Left renal pelvis (tissue), 4 donors: ENCODE measurements at regions not wholly inside any gene's neighbourhood (a gene's known extent, or its start where the extent isn't known, plus 50 kb on each side); places are given as distances from the start of the nearest gene placed in this dataset.

Experiments
- DNase-seq, 4 donors: peaks; one replicate each; pipeline ENCODE4 v3.0.0-alpha.2; 2013; ENCODE audit warnings: low read depth in 4 of 4, low spot score in 3 of 4

- DNase-seq: no peak
Observed at GRCh38 chr17:62913991-62914570, 52.0 kb upstream of the TANC2 start.

DNA sequence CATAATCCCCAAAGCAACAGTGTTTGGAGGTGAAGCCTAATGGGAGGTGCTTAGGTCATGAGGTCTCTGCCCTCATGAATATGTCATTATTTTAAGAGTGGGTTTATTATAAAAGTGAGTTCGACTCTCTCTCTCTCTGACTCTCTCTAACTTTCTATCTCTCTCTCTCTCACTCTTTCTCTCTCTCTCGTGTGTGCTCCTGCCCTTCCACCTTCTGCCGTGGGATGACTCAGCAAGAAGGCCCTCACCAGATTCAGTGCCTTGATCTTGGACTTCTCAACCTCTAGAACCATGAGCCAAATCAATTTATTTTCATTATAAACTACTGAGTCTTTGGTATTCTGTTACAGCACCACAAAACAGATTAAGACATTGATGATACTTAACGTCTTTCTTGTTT lies 53.7 kb upstream of the TANC2 start:
- DNase-seq: no peak

DNA sequence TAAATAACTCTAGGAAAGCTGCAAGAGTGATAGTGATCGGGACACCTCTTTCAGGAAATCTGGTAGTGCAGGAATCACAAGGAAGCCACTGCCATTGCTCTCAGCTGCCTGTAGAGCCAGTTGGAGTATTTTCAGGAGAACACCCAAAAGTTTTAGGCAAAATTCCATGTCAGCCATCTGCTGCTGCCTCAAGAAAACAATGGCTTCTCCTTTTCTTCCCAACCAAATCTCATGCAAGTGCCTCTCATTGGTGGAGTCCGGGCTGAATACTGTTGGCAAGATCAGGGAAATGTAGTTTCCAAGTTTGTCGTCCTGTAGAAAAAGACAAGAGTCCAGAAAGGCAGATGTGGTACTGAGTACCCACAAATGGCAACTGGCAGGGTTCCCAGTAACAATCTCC lies 54.9 kb upstream of the TANC2 start:
- DNase-seq: no peak

DNA sequence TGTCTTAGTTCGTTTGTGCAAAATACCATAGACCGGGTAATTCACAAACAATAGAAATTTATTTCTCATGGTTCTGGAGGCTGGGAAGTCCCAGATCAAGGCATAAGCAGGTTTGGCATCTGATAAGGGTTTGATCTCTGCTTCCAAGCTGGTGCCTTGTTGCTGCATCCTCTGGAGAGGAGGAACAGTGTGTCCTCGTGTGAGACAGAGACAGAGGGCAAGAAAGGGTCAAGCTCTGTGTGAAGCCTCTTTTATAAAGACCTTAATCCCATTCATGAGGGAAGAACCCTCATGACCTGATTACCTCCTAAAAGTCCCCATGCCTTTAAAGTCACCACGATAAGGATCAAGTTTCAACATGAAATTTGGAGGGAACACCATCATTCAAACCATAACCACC lies 55.8 kb upstream of the TANC2 start:
- no peak for DNase-seq

GRCh38 chr17:62907961-62908360 lies 58.1 kb upstream of the TANC2 start:
- DNase-seq: no peak

- no peak for DNase-seq
Observed at GRCh38 chr17:62906881-62907280, 59.2 kb upstream of the TANC2 start.

GRCh38 chr17:62905233-62905632 lies 60.8 kb upstream of the TANC2 start:
- no peak for DNase-seq

DNA sequence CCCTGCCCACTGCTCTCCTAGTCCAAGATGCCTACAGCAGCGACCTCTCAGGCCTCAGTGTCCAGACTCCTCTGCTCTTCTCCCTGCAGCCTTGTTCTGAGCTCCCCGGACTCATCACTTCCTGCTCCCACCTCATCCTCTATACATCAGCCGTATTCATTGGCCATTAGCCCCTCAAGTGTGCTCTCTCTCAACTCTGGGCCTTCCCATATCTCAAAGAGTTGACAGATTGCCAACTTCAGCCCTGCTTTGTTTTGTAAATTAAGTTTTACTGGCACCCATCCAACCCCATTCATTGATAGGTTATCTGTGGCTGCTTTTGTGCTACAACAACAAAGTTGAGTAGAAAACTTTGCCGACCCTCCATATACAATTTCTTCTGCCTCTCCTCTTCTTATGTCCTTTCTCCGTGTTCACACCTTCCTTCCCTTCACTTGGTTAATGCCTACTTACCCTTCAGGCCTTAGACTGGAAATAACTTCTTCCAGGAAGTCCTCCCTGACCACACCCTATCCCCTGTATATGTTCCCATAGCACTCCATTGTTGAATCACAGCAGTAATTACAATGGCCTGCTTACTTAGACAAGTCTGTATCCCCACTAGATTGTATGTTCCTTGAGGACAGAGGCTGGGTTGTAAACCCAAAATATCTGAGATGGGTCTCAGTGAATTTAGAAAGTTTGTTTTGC lies 63.4 kb upstream of the TANC2 start:
- no peak for DNase-seq

- DNase-seq: no peak
Observed at GRCh38 chr17:62901544-62901943, 64.5 kb upstream of the TANC2 start.

GRCh38 chr17:62900096-62900495 lies 65.9 kb upstream of the TANC2 start:
- DNase-seq: no peak

- DNase-seq: peak in 1 of 4 donors; percentile 39
Observed at GRCh38 chr17:62899361-62899760, 66.7 kb upstream of the TANC2 start.

DNA sequence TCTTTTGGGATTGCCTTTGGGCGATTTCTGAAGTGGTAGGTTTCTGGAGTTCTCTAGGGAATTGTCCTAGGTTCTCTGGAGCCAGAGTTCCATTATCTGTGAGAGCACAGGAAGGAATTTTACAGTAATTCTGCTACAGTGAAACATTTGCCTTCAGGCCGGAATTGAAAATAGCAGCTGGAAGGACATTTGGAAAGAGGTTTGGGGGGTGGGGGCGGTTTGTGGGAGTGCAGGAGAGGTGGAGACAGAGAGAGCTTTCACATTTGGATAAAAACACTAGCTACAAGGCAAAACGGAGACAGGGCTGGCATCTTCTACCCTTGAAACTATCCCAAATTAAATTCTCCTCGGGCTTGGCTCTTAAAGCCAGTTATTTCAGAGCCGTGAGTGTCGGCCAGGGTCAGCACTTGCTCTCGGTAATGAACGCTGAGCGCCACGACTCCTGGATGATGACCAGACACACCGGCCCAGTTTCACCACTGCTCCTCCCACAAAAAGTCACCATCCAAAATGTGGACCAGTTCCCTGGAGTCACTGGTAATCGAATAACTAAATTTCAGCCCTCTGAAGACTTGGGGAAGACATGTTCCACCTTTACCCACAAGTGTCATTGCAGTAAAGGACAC lies 67.7 kb upstream of the TANC2 start:
- DNase-seq: no peak

- DNase-seq: no peak
Observed at GRCh38 chr17:62897706-62898105, 68.3 kb upstream of the TANC2 start.

GRCh38 chr17:62895320-62896301 lies 70.4 kb upstream of the TANC2 start:
- DNase-seq: no peak

- no peak for DNase-seq
Observed at GRCh38 chr17:62892870-62893338, 73.1 kb upstream of the TANC2 start.

DNA sequence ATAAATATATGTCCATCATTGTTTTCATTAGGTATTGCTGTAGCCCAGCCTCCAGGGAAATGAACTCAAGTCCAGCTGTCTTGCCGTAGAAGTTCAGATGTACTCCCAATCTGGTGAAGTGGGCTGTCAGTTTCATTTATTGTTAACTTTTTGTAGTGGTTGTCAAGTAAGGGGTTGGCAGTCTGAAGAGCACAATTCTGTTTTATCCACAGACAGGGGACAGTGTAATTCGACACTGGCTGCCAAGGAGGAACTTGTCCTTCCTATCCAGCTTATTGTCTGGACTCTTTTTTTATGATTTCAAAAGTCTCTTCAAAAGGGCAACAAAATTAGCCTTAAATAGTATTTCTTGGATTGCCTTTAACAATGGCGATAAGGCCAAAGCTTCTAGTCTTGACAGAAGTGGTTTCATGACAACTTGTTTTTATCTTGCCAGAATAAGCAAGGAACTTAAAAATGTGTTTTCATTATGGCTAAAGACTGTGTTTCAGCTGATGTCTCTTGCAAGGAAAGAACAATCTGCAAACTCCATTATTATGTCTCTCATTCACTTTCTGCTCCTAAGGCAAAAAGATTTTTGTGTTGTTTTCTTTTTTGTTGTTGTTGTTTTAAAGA lies 73.9 kb upstream of the TANC2 start:
- DNase-seq: no peak

- DNase-seq: no peak
Observed at GRCh38 chr17:62891659-62892058, 74.4 kb upstream of the TANC2 start.

DNA sequence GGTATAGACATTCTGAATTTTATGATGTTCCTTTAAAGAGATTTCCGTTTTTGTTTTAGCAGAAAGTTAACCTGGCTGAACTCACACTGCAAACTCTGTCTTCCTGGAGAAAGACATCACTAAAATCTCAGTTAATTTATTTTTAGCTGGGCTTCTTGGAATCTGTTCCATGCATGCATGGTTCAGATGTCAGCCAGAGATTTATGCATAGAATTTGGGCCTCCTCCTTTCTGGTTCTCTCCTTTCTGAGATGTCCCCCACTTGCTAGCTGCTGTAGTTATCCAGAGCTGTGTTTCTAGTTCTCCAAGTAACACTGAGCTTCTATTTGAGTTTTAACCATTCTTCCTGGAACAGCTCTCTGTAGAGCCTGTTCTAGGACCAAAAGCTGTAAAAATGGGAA lies 77.3 kb upstream of the TANC2 start:
- no peak for DNase-seq

- DNase-seq: no peak
Observed at GRCh38 chr17:62888148-62888547, 77.9 kb upstream of the TANC2 start.

GRCh38 chr17:62887437-62887836 lies 78.6 kb upstream of the TANC2 start:
- no peak for DNase-seq

GRCh38 chr17:62884781-62885180 lies 76.7 kb upstream of the MARCHF10 start:
- no peak for DNase-seq
